ENCODE measurements at regions not wholly inside any gene's neighbourhood (a gene's known extent, or its start where the extent isn't known, plus 50 kb on each side); places are given as distances from the start of the nearest gene placed in this dataset.

GRCh38 chr10:117928281-117928680 is 118.5 kb downstream of the RAB11FIP2 start:
- H4K8ac ChIP-seq (ENCODE audit: extremely low read depth, insufficient read depth, low read length), result no peak overlapping the region
- peaks cover 2 to 5% of the 10 kb centered on the region in 2 experiments; a peak in 1 of 4 replicates for H3K9me3 ChIP-seq (ENCODE audit: insufficient read depth in 2 of 2, low read depth in 1 of 2, low read length in 1 of 2)
- no peak overlapping the region for H3K56ac ChIP-seq (replicated peaks; ENCODE audit: insufficient read length, low read depth, low read length)
- no peaks in the 10 kb centered on the region for H3K79me1 ChIP-seq (ENCODE audit: low read depth, low read length)
- no peak overlapping the region for H3K9ac ChIP-seq (replicated peaks in 1 of 4; ENCODE audit: extremely low read depth in 1 of 4, low read depth in 3 of 4, low read length in 3 of 4)
- no peak overlapping the region for H3K4ac ChIP-seq (replicated peaks; ENCODE audit: insufficient read length, low read depth, low read length)
- ChIA-PET POLR2A (ENCODE audit: partially characterized antibody) (no interaction called here), CTCF (ENCODE audit: partially characterized antibody) (no interaction called here)
- H2BK12ac ChIP-seq (ENCODE audit: low read depth, low read length), result no peak overlapping the region
- TF ChIP-seq TBP (IDR thresholded peaks at IDR 0.05; ENCODE audit: low read depth, low read length), result no peak
- no peak for TF ChIP-seq PHF8 (conservative IDR thresholded peaks at IDR 0.05; ENCODE audit: low read depth, low read length)
- TF ChIP-seq USF2 (IDR thresholded peaks at IDR 0.05; ENCODE audit: low read length), result no peak
- no peak for TF ChIP-seq TEAD4 (IDR thresholded peaks at IDR 0.05; ENCODE audit: low read depth, low read length)
- no peak for TF ChIP-seq RFX5 (IDR thresholded peaks at IDR 0.05; ENCODE audit: borderline replicate concordance, low read depth, low read length)
- no peaks in the 10 kb centered on the region for H4K20me1 ChIP-seq (replicated peaks in 1 of 2; ENCODE audit: control insufficient read depth in 1 of 2, insufficient read depth in 2 of 2, low read length in 2 of 2)
- no peak overlapping the region for H3K27ac ChIP-seq (ENCODE audit: low read depth, low read length)
- WGBS, 2 experiments (ENCODE audit: extremely low coverage in 1 of 2, insufficient coverage in 1 of 2, insufficient read length in 1 of 2, insufficient replicate concordance in 2 of 2, low coverage in 1 of 2, low lambda C conversion rate in 2 of 2, missing lambda C conversion rate in 1 of 2), result 91% methylated on average over 6 of the region's 6 CpGs; no CpG with 5 or more reads in 1 of the 2 experiments
- no peak overlapping the region for H4K5ac ChIP-seq (ENCODE audit: insufficient read length, low read depth, low read length)
- H2AK5ac ChIP-seq (ENCODE audit: low read depth, low read length), result no peak overlapping the region
- no peak overlapping the region for H2AFZ ChIP-seq (ENCODE audit: low read length)
- no peak overlapping the region for H3K14ac ChIP-seq (ENCODE audit: insufficient read length)
- H2BK5ac ChIP-seq (ENCODE audit: low read depth, low read length), result no peak overlapping the region
- no peak overlapping the region for H3K4me2 ChIP-seq (ENCODE audit: insufficient read depth in 1 of 2, low read depth in 2 of 2, low read length in 2 of 2)
- peaks cover 2% of the 10 kb centered on the region; the same call in 1 of the 2 replicates for H3K23me2 ChIP-seq (ENCODE audit: low read depth, low read length)
- no peak overlapping the region for H2BK15ac ChIP-seq (ENCODE audit: low read length)
- H2BK20ac ChIP-seq (ENCODE audit: low read length), result no peak overlapping the region
- H3K79me2 ChIP-seq (ENCODE audit: control insufficient read depth in 1 of 2, insufficient read depth in 2 of 2, low read length in 2 of 2), result no peaks in the 10 kb centered on the region; a peak in 1 of 4 replicates
- H4K91ac ChIP-seq (replicated peaks; ENCODE audit: insufficient read length, low read length), result no peak overlapping the region
- no peak overlapping the region for H3K18ac ChIP-seq (ENCODE audit: extremely low read depth, low read length)
- no peaks in the 10 kb centered on the region for H3K36me3 ChIP-seq (ENCODE audit: control insufficient read depth in 2 of 4, insufficient read depth in 4 of 4, low read length in 3 of 4)
- no peak overlapping the region for H3K4me3 ChIP-seq (ENCODE audit: extremely low read depth in 1 of 4, insufficient read depth in 2 of 4, low read depth in 3 of 4, low read length in 4 of 4)
- H3K23ac ChIP-seq (ENCODE audit: insufficient read length), result no peak overlapping the region
- no peak overlapping the region for H2BK120ac ChIP-seq (replicated peaks; ENCODE audit: low read depth, low read length)
- no peaks in the 10 kb centered on the region for H3K27me3 ChIP-seq (replicated peaks in 1 of 4; ENCODE audit: control insufficient read depth in 3 of 4, extremely low read depth in 1 of 4, insufficient read depth in 3 of 4, low read length in 3 of 4)
- FAIRE-seq (no peak), DNase-seq (ENCODE audit: low read depth in 1 of 2, low spot score in 2 of 2) (no peak)
- H3K4me1 ChIP-seq (replicated peaks in 1 of 4; ENCODE audit: control insufficient read depth in 3 of 4, insufficient read depth in 4 of 4, low read length in 3 of 4), result peaks cover 2 to 7% (median 4%) of the 10 kb centered on the region in 4 experiments; a peak in 4 of 7 replicates

Measured in H1 (cell line).